A673 (cell line): ENCODE measurements at regions not wholly inside any gene's neighbourhood (a gene's known extent, or its start where the extent isn't known, plus 50 kb on each side); places are given as distances from the start of the nearest gene placed in this dataset.

ENCODE experiments used
- BruUV-seq: library from RNA; stranded (reverse); fragments of 400-500 nt; replicated peaks from 2 replicates; lab custom pipeline; 2021; lab: Mats Ljungman, UMichigan
- CTCF ChIA-PET: fragments of 300-600 bp; sonication (Branson Sonifier 250); formaldehyde crosslinking; loops from one replicate; lab custom pipeline; 2022; ENCODE audit warnings: antibody characterized with exemption; lab: Charles Lee
- POLR2A ChIA-PET: fragments of 300-600 bp; sonication (Branson Sonifier 250); formaldehyde crosslinking; loops from one replicate; lab custom pipeline; 2022; ENCODE audit warnings: antibody characterized with exemption; ENCODE audit not compliant: low non-redundant PET; lab: Charles Lee
- DNase-seq: peaks from one replicate; pipeline ENCODE4 v3.0.0-alpha.2; 2015; ENCODE audit warnings: low spot score
- H3K27ac ChIP-seq: fragments of 200-600 bp; sonication (generic); 2 replicates; pipeline ENCODE4 v1.5.1; 2016; ENCODE audit warnings: mixed run types, low read depth, mild to moderate bottlenecking, mixed read lengths, antibody characterized with exemption, low read length; ENCODE audit not compliant: poor library complexity, severe bottlenecking
- H3K27me3 ChIP-seq: fragments of 200-600 bp; sonication (generic); replicated peaks from 2 replicates; pipeline ENCODE4 v1.6.1; 2017; ENCODE audit warnings: mixed run types, low read depth, mild to moderate bottlenecking, mixed read lengths, antibody characterized with exemption, low read length; ENCODE audit not compliant: insufficient read depth, poor library complexity
- H3K36me3 ChIP-seq: fragments of 200-600 bp; sonication (generic); 2 replicates; pipeline ENCODE4 v1.6.1; 2016; ENCODE audit warnings: mixed run types, mild to moderate bottlenecking, mixed read lengths, antibody characterized with exemption, low read length; ENCODE audit not compliant: insufficient read depth, poor library complexity, severe bottlenecking
- H3K4me1 ChIP-seq: fragments of 200-600 bp; sonication (generic); 2 replicates; pipeline ENCODE4 v1.6.1; 2017; ENCODE audit warnings: mixed run types, mild to moderate bottlenecking, mixed read lengths, antibody characterized with exemption, low read length; ENCODE audit not compliant: insufficient read depth, poor library complexity, severe bottlenecking
- H3K4me3 ChIP-seq: fragments of 200-600 bp; sonication (generic); 2 replicates; pipeline ENCODE4 v1.5.1; 2016; ENCODE audit warnings: low read depth, mixed run types, mild to moderate bottlenecking, mixed read lengths, low read length; ENCODE audit not compliant: poor library complexity, severe bottlenecking
- H3K9me3 ChIP-seq: fragments of 200-600 bp; sonication (generic); 2 replicates; pipeline ENCODE4 v1.6.1; 2016; ENCODE audit warnings: mixed run types, low read depth, mild to moderate bottlenecking, mixed read lengths, antibody characterized with exemption, low read length; ENCODE audit not compliant: poor library complexity, severe bottlenecking
- CTCF ChIP-seq: fragments of 300-800, 200-600 bp; sonication (generic); conservative IDR thresholded peaks from 2 replicates; pipeline ENCODE4 v1.5.1; 2017; ENCODE audit warnings: low read depth, mild to moderate bottlenecking, antibody characterized with exemption, low read length, moderate library complexity, mixed read lengths
- EZH2 ChIP-seq: fragments of 200-600 bp; sonication (generic); IDR thresholded peaks from 2 replicates; pipeline ENCODE4 v1.6.1; 2017; ENCODE audit warnings: borderline replicate concordance, low read depth, mild to moderate bottlenecking, mixed read lengths, antibody characterized with exemption, low read length; ENCODE audit not compliant: poor library complexity, severe bottlenecking
- intact Hi-C: fragments of 100-400 bp; cut with micrococcal nuclease; formaldehyde crosslinking; loops from one replicate; pipeline ENCODE4 v1.10.0; 2022; ENCODE audit not compliant: unreplicated experiment

- POLR2A ChIA-PET: no interaction called here
- no peaks in the 10 kb centered on the region for H3K27me3 ChIP-seq
- no peak overlapping the region for H3K27ac ChIP-seq
- BruUV-seq: no TSS peak
- intact Hi-C loops: no loop called here
- H3K4me1 ChIP-seq: peaks cover 3% of the 10 kb centered on the region
- H3K4me3 ChIP-seq: no peak overlapping the region
- H3K36me3 ChIP-seq: no peaks in the 10 kb centered on the region
- CTCF ChIA-PET: no interaction called here
- TF ChIP-seq CTCF: no peak
- TF ChIP-seq EZH2: no peak
- no peak for DNase-seq
- no peaks in the 10 kb centered on the region for H3K9me3 ChIP-seq
Observed at GRCh38 chr5:29122306-29122705, 2071.2 kb upstream of the CDH6 start.

GRCh38 chr5:29114331-29114768 is 2076.0 kb upstream of the CDH9 start:
- no peaks in the 10 kb centered on the region for H3K36me3 ChIP-seq
- no peaks in the 10 kb centered on the region for H3K27me3 ChIP-seq
- DNase-seq: peak; percentile 12
- peaks cover 5% of the 10 kb centered on the region for H3K4me1 ChIP-seq
- peaks cover 7% of the 10 kb centered on the region for H3K9me3 ChIP-seq
- BruUV-seq: no TSS peak
- ChIA-PET CTCF (no interaction called here), POLR2A (interaction anchor here (0.5 kb wide), 1 partner anchor 789 kb away, joined by 3 read pairs; no protein-coding TSS in a partner anchor)
- H3K27ac ChIP-seq: no peak overlapping the region
- TF ChIP-seq EZH2: no peak
- TF ChIP-seq CTCF: no peak
- intact Hi-C loops: no loop called here
- H3K4me3 ChIP-seq: no peak overlapping the region

GRCh38 chr5:29113516-29113915 is 2075.1 kb upstream of the CDH9 start:
- intact Hi-C loops: no loop called here
- CTCF ChIA-PET: no interaction called here

More at GRCh38 chr5:29113516-29113915, 2075.1 kb upstream of the CDH9 start:
- no TSS peak for BruUV-seq
- TF ChIP-seq CTCF (no peak), EZH2 (no peak)
- POLR2A ChIA-PET: no interaction called here
- H3K27me3 ChIP-seq: no peaks in the 10 kb centered on the region
- H3K4me3 ChIP-seq: no peak overlapping the region
- H3K4me1 ChIP-seq: peaks cover 5% of the 10 kb centered on the region
- peaks cover 9% of the 10 kb centered on the region for H3K9me3 ChIP-seq
- H3K36me3 ChIP-seq: no peaks in the 10 kb centered on the region
- no peak overlapping the region for H3K27ac ChIP-seq
- no peak for DNase-seq
